H1 (cell line): ENCODE measurements at regions not wholly inside any gene's neighbourhood (a gene's known extent, or its start where the extent isn't known, plus 50 kb on each side); places are given as distances from the start of the nearest gene placed in this dataset.

ENCODE experiments used
- CTCF ChIA-PET: fragments of 300-600 bp; sonication (Branson Sonifier 250); formaldehyde crosslinking; loops from one replicate; lab custom pipeline; 2021; ENCODE audit not compliant: partially characterized antibody; lab: Charles Lee
- POLR2A ChIA-PET: fragments of 300-600 bp; sonication (Branson Sonifier 250); formaldehyde crosslinking; loops from one replicate; lab custom pipeline; 2021; ENCODE audit warnings: inconsistent platforms; ENCODE audit not compliant: partially characterized antibody; lab: Charles Lee
- DNase-seq, 2 experiments: peaks; one replicate each; pipeline versions ENCODE4 v3.0.0 to v3.0.0-alpha.2; 2010 to 2022; ENCODE audit warnings: low spot score in 2 of 2, low read depth in 1 of 2, mixed read lengths in 1 of 2
- FAIRE-seq: peaks from 2 replicates; lab custom pipeline; 2011; peaks lifted over from hg19 to GRCh38; lab: Jason Lieb, UNC
- H2AFZ ChIP-seq: 2 replicates; pipeline ENCODE4 v1.8.1; 2012; ENCODE audit warnings: low read length, inconsistent platforms
- H2AK5ac ChIP-seq: 2 replicates; pipeline ENCODE4 v1.6.1; 2013; ENCODE audit warnings: low read depth, low read length
- H2BK120ac ChIP-seq: replicated peaks from 2 replicates; pipeline ENCODE3; 2013; ENCODE audit warnings: low read depth, low read length, inconsistent platforms
- H2BK12ac ChIP-seq: 2 replicates; pipeline ENCODE4 v1.6.1; 2013; ENCODE audit warnings: low read depth, low read length
- H2BK15ac ChIP-seq: 2 replicates; pipeline ENCODE4 v1.6.1; 2013; ENCODE audit warnings: low read length
- H2BK20ac ChIP-seq: 2 replicates; pipeline ENCODE4 v1.6.1; 2013; ENCODE audit warnings: low read length
- H2BK5ac ChIP-seq: 2 replicates; pipeline ENCODE4 v1.6.1; 2013; ENCODE audit warnings: low read depth, low read length
- H3K14ac ChIP-seq: 2 replicates; pipeline ENCODE4 v1.6.1; 2013; ENCODE audit warnings: inconsistent platforms; ENCODE audit not compliant: insufficient read length
- H3K18ac ChIP-seq: 2 replicates; pipeline ENCODE4 v1.6.1; 2013; ENCODE audit warnings: low read length; ENCODE audit errors: extremely low read depth
- H3K23ac ChIP-seq: 2 replicates; pipeline ENCODE4 v1.6.1; 2013; ENCODE audit warnings: inconsistent platforms; ENCODE audit not compliant: insufficient read length
- H3K23me2 ChIP-seq: 2 replicates; pipeline ENCODE4 v1.6.1; 2013; ENCODE audit warnings: low read depth, low read length
- H3K27ac ChIP-seq: 2 replicates; pipeline ENCODE4 v1.6.1; 2011; ENCODE audit warnings: low read depth, low read length, inconsistent platforms
- H3K27me3 ChIP-seq, 4 experiments: replicated peaks in 1 of 4; 1 replicate in 1 of 4; 2 replicates in 3 of 4; pipeline versions ENCODE4 v1.6.1 to v1.8.1; 2011 to 2013; ENCODE audit warnings: low read length in 3 of 4, mild to moderate bottlenecking in 3 of 4, inconsistent platforms in 2 of 4, mixed read lengths in 2 of 4, moderate library complexity in 1 of 4; ENCODE audit not compliant: control insufficient read depth in 3 of 4, insufficient read depth in 3 of 4; ENCODE audit errors: extremely low read depth in 1 of 4
- H3K36me3 ChIP-seq, 4 experiments: 2 replicates each; pipeline versions ENCODE4 v1.6.1 to v1.8.1; 2011 to 2013; ENCODE audit warnings: mild to moderate bottlenecking in 4 of 4, low read length in 3 of 4, moderate library complexity in 2 of 4, control low read depth in 1 of 4, inconsistent platforms in 1 of 4; ENCODE audit not compliant: insufficient read depth in 4 of 4, control insufficient read depth in 2 of 4
- H3K4ac ChIP-seq: replicated peaks from 2 replicates; pipeline ENCODE3; 2013; ENCODE audit warnings: low read length, low read depth, mixed read lengths, inconsistent platforms; ENCODE audit not compliant: insufficient read length
- H3K4me1 ChIP-seq, 4 experiments: replicated peaks in 1 of 4; 1 replicate in 1 of 4; 2 replicates in 3 of 4; pipeline versions ENCODE4 v1.6.1 to v1.8.1; 2011 to 2013; ENCODE audit warnings: low read length in 3 of 4, inconsistent platforms in 2 of 4, mixed read lengths in 1 of 4; ENCODE audit not compliant: insufficient read depth in 4 of 4, control insufficient read depth in 3 of 4
- H3K4me2 ChIP-seq, 2 experiments: 2 replicates each; pipeline versions ENCODE4 v1.6.1 to v1.8.1; 2011 to 2013; ENCODE audit warnings: low read depth in 2 of 2, low read length in 2 of 2, control low read depth in 1 of 2, inconsistent platforms in 1 of 2, mild to moderate bottlenecking in 1 of 2; ENCODE audit not compliant: insufficient read depth in 1 of 2
- H3K4me3 ChIP-seq, 4 experiments: fragments of 200-600, 300-600 bp in 1 of 4; sonication (generic), shearing (Covaris generic), sonication (Bioruptor Twin) in 1 of 4; 2 replicates each; pipeline versions ENCODE4 v1.5.1 to v1.8.1; 2011 to 2016; ENCODE audit warnings: low read length in 4 of 4, low read depth in 3 of 4, control low read depth in 2 of 4, inconsistent platforms in 2 of 4, mild to moderate bottlenecking in 2 of 4, mixed read lengths in 1 of 4, moderate library complexity in 1 of 4; ENCODE audit not compliant: insufficient read depth in 2 of 4; ENCODE audit errors: extremely low read depth in 1 of 4
- H3K56ac ChIP-seq: replicated peaks from 2 replicates; pipeline ENCODE3; 2013; ENCODE audit warnings: low read depth, mild to moderate bottlenecking, mixed read lengths, low read length, inconsistent platforms; ENCODE audit not compliant: insufficient read length
- H3K79me1 ChIP-seq: 2 replicates; pipeline ENCODE4 v1.6.1; 2013; ENCODE audit warnings: low read depth, low read length, control low read depth
- H3K79me2 ChIP-seq, 2 experiments: 2 replicates each; pipeline versions ENCODE4 v1.6.1 to v1.8.1; 2012 to 2013; ENCODE audit warnings: low read length in 2 of 2, mild to moderate bottlenecking in 2 of 2, inconsistent platforms in 1 of 2; ENCODE audit not compliant: insufficient read depth in 2 of 2, control insufficient read depth in 1 of 2
- H3K9ac ChIP-seq, 4 experiments: replicated peaks in 1 of 4; 1 replicate in 1 of 4; 2 replicates in 3 of 4; pipeline versions ENCODE4 v1.6.1 to v1.8.1; 2011 to 2013; ENCODE audit warnings: low read depth in 3 of 4, low read length in 3 of 4, control low read depth in 2 of 4, mild to moderate bottlenecking in 2 of 4, moderate library complexity in 2 of 4, inconsistent platforms in 1 of 4; ENCODE audit errors: extremely low read depth in 1 of 4
- H3K9me3 ChIP-seq, 2 experiments: 2 replicates each; pipeline versions ENCODE4 v1.6.1 to v1.8.1; 2012 to 2013; ENCODE audit warnings: mild to moderate bottlenecking in 2 of 2, moderate library complexity in 2 of 2, control low read depth in 1 of 2, inconsistent platforms in 1 of 2, low read depth in 1 of 2, low read length in 1 of 2, mixed read lengths in 1 of 2; ENCODE audit not compliant: insufficient read depth in 2 of 2
- H4K20me1 ChIP-seq, 2 experiments: replicated peaks in 1 of 2; 2 replicates each; pipeline versions ENCODE3 to v1.8.1; 2011 to 2013; ENCODE audit warnings: inconsistent platforms in 2 of 2, low read length in 2 of 2, mild to moderate bottlenecking in 1 of 2; ENCODE audit not compliant: insufficient read depth in 2 of 2, control insufficient read depth in 1 of 2
- H4K5ac ChIP-seq: 2 replicates; pipeline ENCODE4 v1.6.1; 2013; ENCODE audit warnings: low read length, low read depth, mixed read lengths, inconsistent platforms; ENCODE audit not compliant: insufficient read length
- H4K8ac ChIP-seq: 2 replicates; pipeline ENCODE4 v1.8.0; 2013; ENCODE audit warnings: mild to moderate bottlenecking, moderate library complexity, low read length, inconsistent platforms; ENCODE audit not compliant: insufficient read depth; ENCODE audit errors: extremely low read depth
- H4K91ac ChIP-seq: replicated peaks from 2 replicates; pipeline ENCODE3; 2013; ENCODE audit warnings: low read length, mixed read lengths, inconsistent platforms; ENCODE audit not compliant: insufficient read length
- ASH2L ChIP-seq: fragments of 200-600, 300-600 bp; sonication (generic); IDR thresholded peaks from one replicate; pipeline ENCODE4 v1.7.1; 2017; ENCODE audit warnings: low read length
- ATF2 ChIP-seq: IDR thresholded peaks from 2 replicates; pipeline ENCODE4 v1.6.1; 2012; ENCODE audit warnings: low read length, inconsistent platforms
- CBX5 ChIP-seq: fragments of 300-800, 300-1000 bp; sonication (generic); IDR thresholded peaks from 2 replicates; pipeline ENCODE4 v1.7.1; 2016; ENCODE audit warnings: antibody characterized with exemption, low read length, low read depth
- CHD2 ChIP-seq: IDR thresholded peaks from 2 replicates; pipeline ENCODE4 v1.6.1; 2012; ENCODE audit warnings: low read length, improper control_type of control experiment
- CTCF ChIP-seq, 3 experiments: IDR thresholded peaks; 1 replicate in 2 of 3; 2 replicates in 1 of 3; pipeline versions ENCODE4 v1.5.1 to v1.6.1; 2011; ENCODE audit warnings: low read length in 3 of 3, mild to moderate bottlenecking in 3 of 3, inconsistent platforms in 2 of 3, low read depth in 1 of 3, moderate library complexity in 1 of 3; ENCODE audit not compliant: insufficient read depth in 1 of 3; ENCODE audit errors: control extremely low read depth in 1 of 3
- FOSL1 ChIP-seq: IDR thresholded peaks from 2 replicates; pipeline ENCODE4 v1.6.1; 2011; ENCODE audit warnings: mild to moderate bottlenecking, low read depth, low read length, moderate library complexity; ENCODE audit not compliant: insufficient read depth
- KDM4A ChIP-seq: IDR thresholded peaks from one replicate; pipeline ENCODE4 v1.7.1; 2012; ENCODE audit warnings: low read depth, mild to moderate bottlenecking, moderate library complexity, low read length, inconsistent platforms; ENCODE audit not compliant: severe bottlenecking
- RNF2 ChIP-seq: fragments of 200-900, 300-1000 bp; sonication (generic); IDR thresholded peaks from 2 replicates; pipeline ENCODE4 v1.7.1; 2016; ENCODE audit warnings: borderline replicate concordance, low read depth, mild to moderate bottlenecking, antibody characterized with exemption, low read length; ENCODE audit not compliant: poor library complexity, severe bottlenecking; ENCODE audit errors: missing control alignments
- SIRT6 ChIP-seq: IDR thresholded peaks from one replicate; pipeline ENCODE4 v1.7.1; 2012; ENCODE audit warnings: low read length, inconsistent platforms
- ZNF274 ChIP-seq: IDR thresholded peaks from 2 replicates; pipeline ENCODE4 v1.7.0; 2012; ENCODE audit warnings: low read length, borderline replicate concordance; ENCODE audit errors: extremely low read depth
- WGBS, 2 experiments: shearing (Covaris generic) in 1 of 2; methylation state at CpG; one replicate each; pipeline versions ENCODE4 v1.1.6 to v1.1.7; 2013 to 2015; ENCODE audit warnings: low lambda C conversion rate in 2 of 2, mixed read lengths in 2 of 2, inconsistent platforms in 1 of 2, low coverage in 1 of 2, missing lambda C conversion rate in 1 of 2; ENCODE audit not compliant: insufficient replicate concordance in 2 of 2, insufficient coverage in 1 of 2, insufficient read length in 1 of 2; ENCODE audit errors: extremely low coverage in 1 of 2, missing lambda C conversion rate in 1 of 2; 5-methylcytosine and 5-hydroxymethylcytosine counted together

- POLR2A ChIA-PET = no interaction called here
- no peak for DNase-seq
- H3K79me2 ChIP-seq = no peaks in the 10 kb centered on the region
- no peaks in the 10 kb centered on the region; a peak in 1 of 7 replicates for H3K27me3 ChIP-seq
- CTCF ChIA-PET = interaction anchor here (0.8 kb wide), 1 partner anchor 10 kb away, joined by 3 read pairs; no protein-coding TSS in a partner anchor
- H3K18ac ChIP-seq = no peak overlapping the region
- H3K23ac ChIP-seq = no peak overlapping the region
- H3K36me3 ChIP-seq = no peaks in the 10 kb centered on the region
- no peak overlapping the region for H3K14ac ChIP-seq
- H4K91ac ChIP-seq = no peak overlapping the region
- FAIRE-seq = no peak
- H3K56ac ChIP-seq = no peak overlapping the region
- H3K9ac ChIP-seq = no peak overlapping the region
- no peaks in the 10 kb centered on the region for H4K20me1 ChIP-seq
- no peaks in the 10 kb centered on the region for H3K9me3 ChIP-seq
- H3K27ac ChIP-seq = no peak overlapping the region
- WGBS, 2 experiments = 79% methylated on average over 3 of the region's 3 CpGs; no CpG with 5 or more reads in 1 of the 2 experiments
- H2BK120ac ChIP-seq = no peak overlapping the region
- H3K23me2 ChIP-seq = no peaks in the 10 kb centered on the region
- H2BK20ac ChIP-seq = no peak overlapping the region
- no peak overlapping the region for H3K4me2 ChIP-seq
- H2BK15ac ChIP-seq = no peak overlapping the region
- no peak overlapping the region for H3K4me3 ChIP-seq
- no peaks in the 10 kb centered on the region for H3K79me1 ChIP-seq
- no peak overlapping the region for H2BK5ac ChIP-seq
- no peak overlapping the region for H3K4ac ChIP-seq
- no peak overlapping the region for H2AFZ ChIP-seq
- H4K5ac ChIP-seq = no peak overlapping the region
- H4K8ac ChIP-seq = no peak overlapping the region
- H2BK12ac ChIP-seq = no peak overlapping the region
- no peaks in the 10 kb centered on the region for H3K4me1 ChIP-seq
- H2AK5ac ChIP-seq = no peak overlapping the region
- no peak for TF ChIP-seq KDM4A
- TF ChIP-seq ZNF274 = no peak
- no peak for TF ChIP-seq CBX5
- no peak for TF ChIP-seq ASH2L
- TF ChIP-seq ATF2 = no peak
- TF ChIP-seq CHD2 = no peak
- no peak for TF ChIP-seq SIRT6
- no peak for TF ChIP-seq RNF2
- TF ChIP-seq CTCF (IDR thresholded peaks at IDR 0.05; ENCODE audit: control extremely low read depth in 1 of 3, insufficient read depth in 1 of 3, low read depth in 1 of 3, low read length in 3 of 3) = no peak
- no peak for TF ChIP-seq FOSL1
These were observed 66.1 kb downstream of the LEPR start for GRCh38 chr1:65486613-65487012.
